HEK293 (cell line): ENCODE measurements at regions not wholly inside any gene's neighbourhood (a gene's known extent, or its start where the extent isn't known, plus 50 kb on each side); places are given as distances from the start of the nearest gene placed in this dataset.

Experiments
- CTCF ChIA-PET: fragments of 350-600 bp; formaldehyde crosslinking; extraction: SDS; loops from one replicate; lab custom pipeline; 2021; ENCODE audit warnings: antibody characterized with exemption; lab: Yijun Ruan, JAX
- POLR2A ChIA-PET: fragments of 300-600 bp; formaldehyde crosslinking; extraction: SDS; loops from one replicate; lab custom pipeline; 2020; ENCODE audit warnings: antibody characterized with exemption, inconsistent platforms; lab: Yijun Ruan, JAX
- H3K27ac ChIP-seq: fragments of 200-500 bp; sonication (Bioruptor generic); 2 replicates; pipeline ENCODE4 v1.5.1; 2014; ENCODE audit warnings: low read depth, low read length, control low read depth, inconsistent platforms; ENCODE audit errors: extremely low read depth
- H3K36me3 ChIP-seq, 2 experiments: fragments of 200-500 bp in 1 of 2; sonication (Bioruptor generic) in 1 of 2; 1 replicate in 1 of 2; 2 replicates in 1 of 2; pipeline ENCODE4 v1.5.1; 2014 to 2017; ENCODE audit warnings: inconsistent platforms in 2 of 2, low read length in 2 of 2; ENCODE audit not compliant: control insufficient read depth in 2 of 2, insufficient read depth in 1 of 2
- H3K4me1 ChIP-seq: fragments of 200-500 bp; sonication (Bioruptor generic); 2 replicates; pipeline ENCODE4 v1.5.1; 2014; ENCODE audit warnings: mild to moderate bottlenecking, low read length, inconsistent platforms; ENCODE audit not compliant: control insufficient read depth, insufficient read depth
- H3K4me3 ChIP-seq: 2 replicates; pipeline ENCODE4 v1.5.1; 2011; ENCODE audit warnings: low read depth, mild to moderate bottlenecking, control low read depth, low read length, moderate library complexity
- H3K9me3 ChIP-seq: fragments of 200-500 bp; sonication (Bioruptor generic); 2 replicates; pipeline ENCODE4 v1.5.1; 2014; ENCODE audit warnings: low read depth, low read length, inconsistent platforms; ENCODE audit not compliant: control insufficient read depth, insufficient read depth
- HOXC10 ChIP-seq: sonication (generic); formaldehyde crosslinking; IDR thresholded peaks from 2 replicates; pipeline ENCODE4 v1.8.1; 2023; ENCODE audit warnings: mild to moderate bottlenecking, missing genetic modification reagents
- TRIM28 ChIP-seq: IDR thresholded peaks from 2 replicates; pipeline ENCODE4 v1.6.1; 2011; ENCODE audit warnings: low read length, control low read depth, borderline replicate concordance
- YY1 ChIP-seq: fragments of 450-650 bp; formaldehyde crosslinking; IDR thresholded peaks from 2 replicates; pipeline ENCODE4 v1.5.1; 2018; ENCODE audit warnings: missing biosample characterization, missing genetic modification characterization
- ZFP37 ChIP-seq: fragments of 450-650 bp; formaldehyde crosslinking; IDR thresholded peaks from 2 replicates; pipeline ENCODE4 v1.5.1; 2016; ENCODE audit warnings: missing biosample characterization, missing genetic modification characterization
- ZFP69B ChIP-seq: fragments of 450-650 bp; formaldehyde crosslinking; IDR thresholded peaks from 2 replicates; pipeline ENCODE4 v1.5.1; 2016; ENCODE audit warnings: missing biosample characterization, missing genetic modification characterization
- ZNF133 ChIP-seq: fragments of 450-650 bp; formaldehyde crosslinking; IDR thresholded peaks from 2 replicates; pipeline ENCODE4 v1.5.1; 2016; ENCODE audit warnings: missing biosample characterization, missing genetic modification characterization
- ZNF138 ChIP-seq: fragments of 450-650 bp; formaldehyde crosslinking; IDR thresholded peaks from 2 replicates; pipeline ENCODE4 v1.5.1; 2016; ENCODE audit warnings: missing biosample characterization, missing genetic modification characterization, borderline replicate concordance
- ZNF202 ChIP-seq: fragments of 450-650 bp; formaldehyde crosslinking; IDR thresholded peaks from 2 replicates; pipeline ENCODE4 v1.5.1; 2016; ENCODE audit warnings: missing biosample characterization, missing genetic modification characterization, borderline replicate concordance
- ZNF266 ChIP-seq: fragments of 450-650 bp; formaldehyde crosslinking; IDR thresholded peaks from 2 replicates; pipeline ENCODE4 v1.5.1; 2016; ENCODE audit warnings: missing biosample characterization, missing genetic modification characterization, low read depth
- ZNF404 ChIP-seq: fragments of 450-650 bp; formaldehyde crosslinking; IDR thresholded peaks from 2 replicates; pipeline ENCODE4 v1.5.1; 2017; ENCODE audit warnings: missing biosample characterization, missing genetic modification characterization
- ZNF555 ChIP-seq: fragments of 450-650 bp; formaldehyde crosslinking; conservative IDR thresholded peaks from 2 replicates; pipeline ENCODE4 v1.5.1; 2017; ENCODE audit warnings: missing biosample characterization, mild to moderate bottlenecking, missing genetic modification characterization, inconsistent platforms
- ZNF571 ChIP-seq: fragments of 450-650 bp; formaldehyde crosslinking; IDR thresholded peaks from 2 replicates; pipeline ENCODE4 v1.5.0; 2017; ENCODE audit warnings: missing biosample characterization, missing genetic modification characterization
- ZNF610 ChIP-seq: fragments of 450-650 bp; formaldehyde crosslinking; IDR thresholded peaks from 2 replicates; pipeline ENCODE4 v1.5.1; 2016; ENCODE audit warnings: missing biosample characterization, missing genetic modification characterization, borderline replicate concordance
- ZNF707 ChIP-seq: fragments of 450-650 bp; formaldehyde crosslinking; IDR thresholded peaks from 2 replicates; pipeline ENCODE4 v1.5.1; 2016; ENCODE audit warnings: missing biosample characterization, missing genetic modification characterization
- ZNF76 ChIP-seq: fragments of 450-650 bp; formaldehyde crosslinking; IDR thresholded peaks from 2 replicates; pipeline ENCODE4; 2016; ENCODE audit warnings: low read depth, missing biosample characterization, missing genetic modification characterization, borderline replicate concordance
- ZNF768 ChIP-seq: fragments of 450-650 bp; formaldehyde crosslinking; IDR thresholded peaks from 2 replicates; pipeline ENCODE4 v1.5.1; 2018; ENCODE audit warnings: missing biosample characterization, mild to moderate bottlenecking, missing genetic modification characterization
- TF ChIP-seq, protein P1 (sequence below): fragments of 450-650 bp; formaldehyde crosslinking; IDR thresholded peaks from 2 replicates; pipeline ENCODE4; 2016; ENCODE audit warnings: missing biosample characterization, missing genetic modification characterization
- TF ChIP-seq, protein P2 (sequence below): fragments of 450-650 bp; formaldehyde crosslinking; IDR thresholded peaks from 2 replicates; pipeline ENCODE4 v1.5.1; 2016; ENCODE audit warnings: missing biosample characterization, missing genetic modification characterization
- TF ChIP-seq, protein P3 (sequence below): fragments of 450-650 bp; formaldehyde crosslinking; IDR thresholded peaks from 2 replicates; pipeline ENCODE4 v1.5.1; 2016; ENCODE audit warnings: missing biosample characterization, missing genetic modification characterization

DNA sequence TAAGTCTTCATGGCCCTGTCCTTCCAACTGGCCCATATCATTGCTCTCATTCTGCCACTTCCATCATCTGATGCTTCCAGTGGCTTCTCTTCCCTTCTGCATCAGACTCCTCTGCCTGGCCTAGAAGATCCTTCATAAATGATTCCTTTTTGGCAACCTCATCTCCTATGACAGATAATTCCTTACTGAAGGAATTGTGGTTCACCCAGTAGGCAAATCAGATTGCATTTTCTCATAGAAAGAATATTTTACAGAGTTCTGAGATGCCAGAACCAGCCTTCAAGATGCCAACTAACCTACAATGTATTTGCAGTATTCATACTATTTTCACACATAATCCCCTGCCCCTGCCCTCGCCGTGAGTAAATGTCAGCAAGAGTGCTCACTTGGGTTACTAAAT, 423.0 kb upstream of the TGFBR2 start:
- no peak overlapping the region for H3K4me3 ChIP-seq
- H3K27ac ChIP-seq = no peak overlapping the region
- POLR2A ChIA-PET = no interaction called here
- CTCF ChIA-PET = interaction anchor here (0.7 kb wide), 1 partner anchor 586 kb away, joined by 3 read pairs; no protein-coding TSS in a partner anchor
- no peaks in the 10 kb centered on the region for H3K9me3 ChIP-seq
- no peaks in the 10 kb centered on the region for H3K4me1 ChIP-seq
- TF ChIP-seq ZNF555 (tag by site-specific recombination) = no peak
- TF ChIP-seq ZNF133 (tag by site-specific recombination) = no peak
- TF ChIP-seq ZNF610 = no peak
- TF ChIP-seq, all 188 proteins: peak for 0
- H3K36me3 ChIP-seq = no peaks in the 10 kb centered on the region

DNA sequence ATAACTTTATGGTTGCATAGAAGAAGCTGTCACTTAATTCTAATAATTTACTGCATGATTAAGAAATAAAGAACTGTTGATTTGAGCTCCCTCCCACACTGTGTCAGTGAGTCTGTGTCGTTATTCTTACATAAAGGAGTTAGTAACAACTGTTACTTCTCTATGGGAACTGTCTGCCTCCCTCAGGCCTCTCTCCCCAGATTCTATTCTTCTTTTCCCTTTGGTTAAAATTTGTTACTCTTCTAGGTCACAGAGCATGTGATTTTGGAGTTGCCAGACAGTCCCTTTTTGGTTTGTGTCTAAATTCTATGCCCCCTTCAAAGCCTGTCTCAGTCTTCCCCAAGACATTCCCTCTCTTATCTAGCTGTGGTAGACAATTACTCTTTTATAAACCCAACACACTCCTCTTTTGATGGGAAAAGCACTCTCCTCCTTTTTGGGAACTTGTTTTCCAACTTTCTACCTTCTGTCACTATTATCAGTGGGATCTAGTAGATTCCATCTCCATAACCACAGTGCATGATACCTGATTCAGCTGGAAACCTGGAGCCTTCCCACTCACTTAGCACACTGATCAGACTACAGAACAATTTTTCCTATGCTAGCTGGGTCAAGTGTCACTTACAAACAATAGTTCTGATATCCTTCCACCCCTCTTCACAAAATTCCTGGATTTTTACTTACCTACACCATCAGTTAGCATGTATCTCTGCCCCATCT, 422.1 kb upstream of the TGFBR2 start:
- no peak for TF ChIP-seq HOXC10 (CRISPR knock-in tag)
- TF ChIP-seq ZFP37 (tag by site-specific recombination) = no peak
- TF ChIP-seq ZNF76 (tag by site-specific recombination) = no peak
- TF ChIP-seq ZNF707 = no peak
- TF ChIP-seq ZNF571 (tag by site-specific recombination) = no peak
- no peak for TF ChIP-seq ZNF768 (tag by site-specific recombination)
- TF ChIP-seq, protein P1, sequence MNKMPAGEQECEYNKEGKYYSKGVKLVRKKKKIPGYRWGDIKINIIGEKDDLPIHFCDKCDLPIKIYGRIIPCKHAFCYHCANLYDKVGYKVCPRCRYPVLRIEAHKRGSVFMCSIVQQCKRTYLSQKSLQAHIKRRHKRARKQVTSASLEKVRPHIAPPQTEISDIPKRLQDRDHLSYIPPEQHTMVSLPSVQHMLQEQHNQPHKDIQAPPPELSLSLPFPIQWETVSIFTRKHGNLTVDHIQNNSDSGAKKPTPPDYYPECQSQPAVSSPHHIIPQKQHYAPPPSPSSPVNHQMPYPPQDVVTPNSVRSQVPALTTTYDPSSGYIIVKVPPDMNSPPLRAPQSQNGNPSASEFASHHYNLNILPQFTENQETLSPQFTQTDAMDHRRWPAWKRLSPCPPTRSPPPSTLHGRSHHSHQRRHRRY (tag by site-specific recombination) = no peak
- TF ChIP-seq TRIM28 = no peak
- TF ChIP-seq, protein P2, sequence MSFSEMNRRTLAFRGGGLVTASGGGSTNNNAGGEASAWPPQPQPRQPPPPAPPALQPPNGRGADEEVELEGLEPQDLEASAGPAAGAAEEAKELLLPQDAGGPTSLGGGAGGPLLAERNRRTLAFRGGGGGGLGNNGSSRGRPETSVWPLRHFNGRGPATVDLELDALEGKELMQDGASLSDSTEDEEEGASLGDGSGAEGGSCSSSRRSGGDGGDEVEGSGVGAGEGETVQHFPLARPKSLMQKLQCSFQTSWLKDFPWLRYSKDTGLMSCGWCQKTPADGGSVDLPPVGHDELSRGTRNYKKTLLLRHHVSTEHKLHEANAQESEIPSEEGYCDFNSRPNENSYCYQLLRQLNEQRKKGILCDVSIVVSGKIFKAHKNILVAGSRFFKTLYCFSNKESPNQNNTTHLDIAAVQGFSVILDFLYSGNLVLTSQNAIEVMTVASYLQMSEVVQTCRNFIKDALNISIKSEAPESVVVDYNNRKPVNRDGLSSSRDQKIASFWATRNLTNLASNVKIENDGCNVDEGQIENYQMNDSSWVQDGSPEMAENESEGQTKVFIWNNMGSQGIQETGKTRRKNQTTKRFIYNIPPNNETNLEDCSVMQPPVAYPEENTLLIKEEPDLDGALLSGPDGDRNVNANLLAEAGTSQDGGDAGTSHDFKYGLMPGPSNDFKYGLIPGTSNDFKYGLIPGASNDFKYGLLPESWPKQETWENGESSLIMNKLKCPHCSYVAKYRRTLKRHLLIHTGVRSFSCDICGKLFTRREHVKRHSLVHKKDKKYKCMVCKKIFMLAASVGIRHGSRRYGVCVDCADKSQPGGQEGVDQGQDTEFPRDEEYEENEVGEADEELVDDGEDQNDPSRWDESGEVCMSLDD = no peak
- TF ChIP-seq YY1 (tag by site-specific recombination) = no peak
- no peak for TF ChIP-seq ZFP69B (tag by site-specific recombination)
- TF ChIP-seq ZNF404 (tag by site-specific recombination) = no peak
- TF ChIP-seq, protein P3, sequence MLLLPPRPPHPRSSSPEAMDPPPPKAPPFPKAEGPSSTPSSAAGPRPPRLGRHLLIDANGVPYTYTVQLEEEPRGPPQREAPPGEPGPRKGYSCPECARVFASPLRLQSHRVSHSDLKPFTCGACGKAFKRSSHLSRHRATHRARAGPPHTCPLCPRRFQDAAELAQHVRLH (tag by site-specific recombination) = no peak
- TF ChIP-seq ZNF138 (tag by site-specific recombination) = no peak
- TF ChIP-seq ZNF202 (tag by site-specific recombination) = no peak
- no peaks in the 10 kb centered on the region for H3K4me1 ChIP-seq
- no peaks in the 10 kb centered on the region for H3K9me3 ChIP-seq
- no peak overlapping the region for H3K4me3 ChIP-seq
- ChIA-PET POLR2A (no interaction called here), CTCF (interaction anchor here (0.6 to 0.9 kb wide), 2 partner anchors 14 to 1669 kb away, joined by 3 to 4 read pairs; no protein-coding TSS in a partner anchor)
- no peak overlapping the region for H3K27ac ChIP-seq
- no peaks in the 10 kb centered on the region for H3K36me3 ChIP-seq

DNA sequence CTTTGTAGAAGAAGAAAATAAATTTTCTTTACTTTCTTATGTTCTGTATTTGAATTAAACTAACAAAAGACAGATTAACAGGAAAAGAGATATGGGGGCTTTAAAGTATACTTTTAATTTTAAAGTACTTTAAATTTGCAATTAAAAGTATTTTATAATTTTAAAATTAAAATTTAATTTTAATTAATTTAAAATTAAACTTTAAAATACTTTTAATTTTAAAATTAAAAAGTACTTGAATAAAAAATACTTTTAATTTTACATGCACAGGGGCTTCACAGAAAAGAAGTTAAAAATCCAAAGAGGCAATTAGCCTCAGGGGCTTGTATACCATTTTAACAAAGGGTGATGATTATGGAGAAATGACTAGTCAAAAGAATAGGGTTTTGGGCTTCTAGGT, 420.5 kb upstream of the TGFBR2 start:
- TF ChIP-seq ZNF133 (tag by site-specific recombination) (no peak), ZNF266 (tag by site-specific recombination) (no peak)
- CTCF ChIA-PET = interaction anchor here (0.8 kb wide), 1 partner anchor 1332 kb away, joined by 3 read pairs; no protein-coding TSS in a partner anchor
- Histone ChIP-seq H3K4me1 (no peaks in the 10 kb centered on the region), H3K9me3 (no peaks in the 10 kb centered on the region), H3K27ac (no peak overlapping the region), H3K4me3 (no peak overlapping the region), H3K36me3 (no peaks in the 10 kb centered on the region)
- POLR2A ChIA-PET = no interaction called here
